ENCODE measurements at regions not wholly inside any gene's neighbourhood (a gene's known extent, or its start where the extent isn't known, plus 50 kb on each side); places are given as distances from the start of the nearest gene placed in this dataset.

DNA sequence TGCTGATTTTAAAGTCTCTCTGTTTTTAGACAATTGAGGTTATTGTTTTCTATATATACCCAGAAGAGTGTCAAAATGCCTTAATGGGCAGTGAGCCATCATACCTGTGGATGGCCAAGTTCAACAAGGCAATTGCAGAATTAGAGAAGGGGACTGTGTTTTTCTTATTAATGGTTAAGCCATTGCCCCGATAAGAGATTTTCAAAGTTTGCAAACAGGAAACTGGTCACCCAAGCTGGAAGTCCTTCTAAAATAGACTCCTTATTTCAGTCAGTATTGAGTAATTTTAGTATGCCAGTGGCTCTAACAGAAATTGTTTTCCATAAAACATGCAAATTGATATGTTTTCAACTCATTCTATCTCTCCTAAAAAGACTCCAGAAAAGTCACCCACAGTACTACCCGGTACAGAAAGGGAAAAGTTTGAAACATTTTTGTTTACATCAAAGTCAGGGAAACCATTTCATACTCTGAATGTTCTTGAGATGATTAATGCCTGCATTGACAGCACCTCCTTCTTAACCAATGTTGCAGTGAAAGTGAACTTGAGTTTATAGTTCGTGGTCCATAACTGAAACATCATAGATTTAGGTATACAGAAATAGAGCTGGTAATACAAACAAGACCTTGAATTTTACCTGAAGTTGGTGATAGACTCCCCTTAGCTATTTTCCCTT, 191.1 kb downstream of the TMX1 start:
- no peak for DNase-seq (ENCODE audit: missing footprints)
- ATAC-seq, result no peak
- intact Hi-C loops (cut with DNase I), result no loop called here

DNA sequence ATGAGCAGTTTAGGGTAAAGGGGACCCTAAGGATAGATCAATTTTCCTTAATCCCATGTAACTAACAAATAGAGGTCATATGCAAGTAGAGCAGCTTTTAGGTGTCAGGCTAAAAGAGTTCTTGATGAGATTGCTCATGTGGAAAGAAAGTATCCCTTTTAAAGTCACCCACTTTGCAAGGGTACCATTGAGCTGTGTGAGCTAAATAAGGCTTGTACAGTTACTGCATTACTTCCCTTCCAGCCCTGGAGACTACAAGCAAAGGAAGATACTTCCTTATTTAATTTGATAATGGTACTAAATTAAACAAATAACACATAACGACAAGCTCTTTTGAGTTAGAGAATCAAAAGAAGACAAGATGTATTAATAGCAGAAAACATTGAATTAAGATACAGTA, 191.7 kb downstream of the TMX1 start:
- DNase-seq (ENCODE audit: missing footprints) (no peak), ATAC-seq (no peak)
- intact Hi-C loops (cut with DNase I), result no loop called here

DNA sequence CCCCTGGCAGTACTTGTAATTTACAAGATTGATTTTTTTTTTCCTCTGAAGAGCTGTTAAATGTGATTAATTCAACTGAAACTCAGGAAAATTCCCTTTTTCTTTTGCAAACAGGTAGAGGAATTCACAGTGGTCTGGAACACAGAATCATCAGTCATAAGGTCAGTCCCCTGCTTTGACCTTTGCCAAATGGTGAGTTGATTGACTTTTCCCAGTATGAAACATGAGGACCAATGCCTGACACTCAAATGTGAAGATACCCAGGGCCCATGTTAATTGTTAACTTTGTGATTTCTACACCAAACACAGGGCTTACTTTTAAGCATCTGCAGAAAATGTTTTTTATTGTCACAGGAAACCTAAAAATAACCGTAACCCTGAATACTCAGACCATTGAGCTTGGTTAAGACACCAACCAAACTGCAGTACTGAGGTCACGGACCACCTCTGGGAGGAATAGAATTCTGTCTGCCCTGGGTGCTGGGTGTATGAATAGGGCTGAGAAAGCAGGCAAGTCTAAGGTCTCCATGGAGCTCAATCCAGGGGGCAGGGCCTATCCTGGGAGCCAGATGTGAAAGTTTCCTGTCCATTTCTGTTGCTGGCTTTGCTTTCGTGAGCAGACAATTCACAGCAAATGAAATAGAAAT, 192.4 kb downstream of the TMX1 start:
- ATAC-seq, result no peak
- intact Hi-C loops (cut with DNase I), result no loop called here
- DNase-seq (ENCODE audit: missing footprints), result no peak

DNA sequence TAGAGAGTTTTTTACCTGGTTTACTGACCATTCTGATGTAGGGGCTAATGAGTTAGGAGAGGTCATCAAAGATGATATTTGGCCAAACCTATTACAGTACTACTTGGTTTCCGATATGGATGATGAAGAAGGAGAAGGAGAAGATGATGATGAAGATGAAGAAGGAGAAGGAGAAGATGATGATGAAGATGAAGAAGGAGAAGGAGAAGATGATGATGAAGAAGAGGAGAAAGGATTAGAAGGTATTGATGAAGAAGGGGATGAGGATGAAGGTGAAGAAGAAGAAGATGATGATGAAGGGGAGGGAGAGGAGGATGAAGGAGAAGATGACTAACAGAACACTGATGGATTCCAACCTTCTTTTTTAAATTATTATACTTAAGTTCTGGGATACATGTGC, 196.6 kb downstream of the TMX1 start:
- intact Hi-C loops (cut with DNase I), result no loop called here
- DNase-seq (ENCODE audit: missing footprints), result no peak
- no peak for ATAC-seq

DNA sequence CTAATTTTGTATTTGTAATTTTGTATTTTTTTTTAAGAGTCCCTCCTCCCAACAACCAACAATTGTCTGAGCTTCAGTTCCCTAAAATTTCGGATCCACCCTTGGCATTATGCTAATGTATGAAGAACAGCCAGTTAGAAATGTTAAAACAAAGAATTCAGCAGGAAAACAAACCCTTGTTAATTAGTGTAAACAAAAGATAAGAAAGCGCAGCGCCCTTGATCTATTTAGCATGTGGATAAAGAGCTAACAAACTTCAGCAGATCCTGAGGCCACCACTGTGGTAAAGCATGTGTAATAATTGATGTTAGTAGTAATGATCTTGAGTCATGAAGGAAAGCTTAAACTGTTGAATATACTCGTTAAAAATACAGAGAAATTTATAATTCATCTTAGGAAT, 199.8 kb downstream of the TMX1 start:
- DNase-seq (ENCODE audit: missing footprints), result no peak
- no peak for ATAC-seq
- intact Hi-C loops (cut with DNase I), result no loop called here

DNA sequence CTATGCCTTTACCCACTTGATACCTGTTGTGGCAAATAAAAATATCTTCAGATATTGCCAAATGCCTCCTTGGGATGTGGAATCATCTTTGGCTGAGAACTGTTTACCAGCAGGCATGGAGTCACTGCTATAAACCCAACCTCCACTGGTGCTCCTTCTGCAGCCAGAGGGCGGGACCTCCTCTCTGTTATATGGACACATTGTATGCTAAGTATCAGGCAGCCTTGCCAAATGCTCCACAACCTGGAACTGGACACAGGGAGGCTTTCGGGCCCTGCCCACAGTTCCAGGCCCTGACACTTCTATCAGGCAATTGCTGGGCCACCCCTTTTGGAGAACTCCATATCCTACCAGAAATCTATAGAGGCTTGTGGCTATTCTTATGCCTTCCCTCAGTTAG, 201.0 kb downstream of the TMX1 start:
- ATAC-seq, result no peak
- intact Hi-C loops (cut with DNase I), result no loop called here
- no peak for DNase-seq (ENCODE audit: missing footprints)

DNA sequence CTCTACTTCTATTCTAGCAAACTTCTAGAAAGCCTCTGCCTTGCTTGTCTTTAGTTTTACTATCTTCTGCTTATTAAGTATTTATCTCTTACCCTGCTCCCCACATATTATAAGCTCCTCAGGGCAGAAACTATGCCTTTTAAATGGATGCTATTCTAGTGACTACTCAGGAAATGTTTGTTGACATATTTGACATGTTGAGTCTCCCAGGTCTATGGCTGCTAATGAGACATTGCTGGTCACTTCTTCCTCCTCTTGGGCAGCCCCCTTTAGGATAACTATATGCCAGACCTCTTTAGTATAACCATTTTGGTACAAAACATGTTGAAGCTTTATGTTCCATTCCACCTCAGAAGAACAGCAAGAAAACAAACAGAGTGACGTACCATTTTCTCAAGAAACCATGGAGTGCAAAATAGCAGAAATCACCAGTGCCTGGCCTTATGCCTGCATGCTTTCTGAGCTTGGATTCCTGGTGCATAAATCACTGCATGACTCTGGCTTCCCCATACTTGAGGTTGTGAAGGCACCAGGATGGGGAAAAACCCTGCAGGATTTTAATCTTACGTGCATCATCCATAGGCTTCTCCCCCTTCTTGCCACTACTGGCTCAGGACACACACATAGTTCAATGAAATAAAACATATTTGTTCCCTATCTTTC, 202.6 kb downstream of the TMX1 start:
- intact Hi-C loops (cut with DNase I), result no loop called here
- ATAC-seq (no peak), DNase-seq (ENCODE audit: missing footprints) (no peak)

DNA sequence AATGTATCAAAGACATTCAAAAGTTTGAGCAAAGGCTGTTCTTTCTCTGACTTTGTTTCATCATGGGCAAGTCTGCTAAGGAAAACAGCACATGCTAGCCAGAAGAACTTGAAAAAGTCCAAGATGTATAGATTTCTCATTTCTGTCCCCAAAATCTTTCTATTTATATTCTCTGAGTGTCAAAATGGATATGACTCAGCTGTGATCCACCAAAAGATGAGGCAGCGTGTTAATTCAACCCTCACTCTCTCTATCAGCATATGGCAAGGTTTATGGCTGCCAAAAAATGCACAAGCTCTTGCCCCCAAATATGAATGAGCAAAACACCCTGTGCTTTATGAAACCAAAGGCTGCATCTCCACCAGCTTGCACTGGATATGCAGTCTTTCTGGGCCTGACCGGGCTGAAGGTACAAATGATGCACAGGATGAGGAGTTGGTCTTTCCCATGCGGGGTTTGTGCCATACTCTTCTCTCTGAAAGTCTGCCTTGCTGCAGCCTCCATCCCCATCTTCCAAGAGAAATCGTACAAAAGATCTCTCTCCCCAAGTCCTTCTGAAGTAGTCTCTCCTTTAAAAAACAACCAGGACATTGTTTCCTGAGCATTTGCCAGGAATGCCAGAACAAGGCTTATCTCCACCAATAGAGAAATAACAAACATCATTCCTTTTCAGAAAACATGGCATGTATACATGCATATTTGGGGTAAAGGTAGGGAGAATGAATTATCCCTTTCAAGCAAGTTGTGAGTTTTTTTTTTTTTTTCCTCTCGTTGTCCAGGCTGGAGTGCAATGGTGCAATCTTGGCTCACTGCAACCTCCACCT, 203.4 kb downstream of the TMX1 start:
- no peak for DNase-seq (ENCODE audit: missing footprints)
- ATAC-seq, result no peak
- intact Hi-C loops (cut with DNase I), result no loop called here

DNA sequence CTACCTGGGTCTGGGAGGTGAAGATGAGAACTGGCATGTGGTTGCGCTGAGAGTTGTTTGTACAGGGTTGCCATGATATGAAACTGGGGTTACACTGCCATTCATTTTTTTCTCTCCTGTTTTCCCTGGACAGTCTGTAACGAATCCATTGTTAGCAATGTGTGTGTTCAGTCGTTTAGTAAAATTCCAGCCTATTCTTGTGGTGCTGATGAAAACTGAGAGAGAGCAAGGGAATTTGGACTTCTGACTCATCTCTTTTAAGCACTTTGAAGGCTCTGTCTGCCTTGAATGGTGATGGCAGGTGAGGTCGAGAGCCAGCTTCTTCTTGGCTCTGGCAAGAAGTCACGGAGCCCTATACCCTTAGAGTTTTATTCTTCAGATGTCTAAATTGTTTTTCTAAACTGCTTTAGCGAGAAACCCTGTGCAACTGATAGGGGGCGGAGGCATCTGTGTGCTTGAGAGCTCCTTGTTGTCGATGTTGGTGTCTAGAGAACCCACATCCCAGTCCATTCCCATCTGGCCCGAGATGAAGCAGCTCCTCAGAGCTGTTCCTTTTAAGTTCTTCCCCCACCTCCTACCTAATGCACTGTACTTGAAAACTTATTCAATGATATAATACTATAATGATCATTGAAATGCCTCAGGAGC, 204.4 kb downstream of the TMX1 start:
- intact Hi-C loops (cut with DNase I), result no loop called here
- DNase-seq (ENCODE audit: missing footprints) (no peak), ATAC-seq (no peak)

DNA sequence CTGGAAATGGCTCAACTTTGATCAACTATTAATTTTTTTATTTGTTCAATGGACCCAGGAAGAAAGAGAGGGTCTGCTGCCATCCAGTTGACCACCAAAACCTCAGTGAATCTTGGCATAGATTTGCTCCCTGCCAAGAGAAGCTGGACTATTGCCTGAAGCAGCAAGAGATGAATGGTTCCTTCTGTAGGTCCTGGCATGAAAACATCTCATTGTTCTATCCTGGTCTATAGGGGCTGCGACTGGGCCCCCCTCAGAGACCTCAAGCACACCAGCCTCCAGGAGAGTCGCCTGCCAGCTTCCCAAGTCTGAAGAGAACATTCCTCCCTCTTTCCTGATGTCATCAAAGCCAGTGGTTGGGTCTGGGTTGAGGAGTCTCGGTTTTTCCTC, 204.9 kb downstream of the TMX1 start:
- intact Hi-C loops (cut with DNase I), result no loop called here

DNA sequence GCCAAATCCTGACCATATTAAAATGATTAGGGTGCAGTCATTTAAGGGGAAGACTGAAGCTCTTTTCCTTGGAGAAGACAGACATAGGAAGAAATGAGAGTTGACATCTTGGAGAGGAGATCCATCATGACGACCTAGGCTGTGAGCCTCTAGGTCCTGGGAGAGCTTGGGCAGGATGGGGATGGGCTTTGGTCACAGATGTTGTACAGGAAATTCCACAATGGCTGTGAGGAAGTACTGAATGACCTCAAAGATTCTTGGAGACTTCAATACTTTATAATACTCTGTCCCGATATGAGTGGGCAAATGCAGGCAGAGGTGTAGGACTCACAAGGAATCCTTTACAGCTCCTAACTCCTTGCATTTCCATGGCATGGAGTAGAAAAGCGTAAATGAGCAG, 204.9 kb upstream of the FRMD6 start:
- intact Hi-C loops (cut with DNase I), result no loop called here
- DNase-seq (ENCODE audit: missing footprints) (no peak), ATAC-seq (no peak)

More for the DNA sequence above, 204.9 kb downstream of the TMX1 start:
- ATAC-seq (no peak), DNase-seq (ENCODE audit: missing footprints) (no peak)

DNA sequence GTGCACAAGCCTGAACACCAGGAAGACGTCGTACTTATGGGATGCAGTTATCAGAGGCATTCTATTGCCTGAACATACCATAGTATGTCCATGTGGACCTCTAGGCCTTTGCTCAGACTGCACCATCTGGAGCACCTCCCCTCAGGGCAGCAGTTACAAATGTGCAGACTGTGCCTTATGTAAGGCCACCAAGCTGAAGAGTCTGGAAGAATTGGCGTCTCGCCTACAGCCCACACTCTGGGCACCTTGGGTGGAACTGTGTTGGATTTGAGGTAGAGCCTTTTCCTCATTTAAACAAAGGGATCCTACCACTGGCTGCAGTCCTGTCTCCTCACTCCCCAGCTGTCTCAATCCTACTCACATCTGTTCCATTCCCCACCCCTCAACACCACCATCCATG, 204.3 kb upstream of the FRMD6 start:
- intact Hi-C loops (cut with DNase I), result no loop called here
- ATAC-seq, result no peak

DNA sequence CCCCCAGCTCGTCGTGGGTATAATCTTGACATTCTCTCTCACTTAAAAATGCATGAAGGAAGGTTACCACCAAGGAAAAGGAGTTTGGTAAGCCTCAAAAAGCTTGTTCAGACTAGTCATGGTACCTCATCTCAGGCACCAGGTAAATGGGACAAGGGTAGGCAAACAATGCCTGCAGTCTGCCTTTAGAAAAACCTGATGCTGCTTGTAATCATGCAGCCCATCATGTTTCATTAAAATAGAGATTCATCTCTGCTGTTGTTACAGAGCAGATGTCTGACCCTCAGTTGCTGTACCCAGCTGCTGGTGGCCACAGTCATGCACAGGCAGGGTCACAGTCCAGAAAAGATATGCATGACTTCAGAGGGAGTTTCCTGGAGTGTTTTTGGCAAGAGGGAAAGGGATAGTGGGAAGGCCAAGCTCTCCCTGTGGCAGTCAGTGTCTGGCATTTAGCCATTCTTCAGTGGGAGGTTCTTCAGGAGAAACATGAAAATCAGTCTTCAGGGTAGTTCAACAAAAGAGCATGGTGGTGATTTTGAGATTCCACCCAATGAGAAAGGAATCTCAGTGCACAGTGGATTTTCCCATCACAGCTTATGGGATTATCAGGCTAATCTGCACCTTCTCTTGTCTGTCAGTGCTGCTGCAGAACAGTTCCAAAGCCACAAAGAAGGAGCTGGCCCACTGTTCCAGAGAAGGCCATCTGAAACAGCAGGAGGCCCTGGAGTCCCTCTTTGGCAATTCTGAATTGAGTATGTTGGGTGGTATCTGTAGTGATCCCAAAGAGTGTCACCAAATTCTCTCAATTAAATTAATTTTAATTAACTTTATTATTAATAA, 202.7 kb upstream of the FRMD6 start:
- intact Hi-C loops (cut with DNase I), result no loop called here
- ATAC-seq (peak; percentile 94), DNase-seq (ENCODE audit: missing footprints) (no peak)

More for the DNA sequence above, 204.3 kb upstream of the FRMD6 start:
- DNase-seq (ENCODE audit: missing footprints), result no peak

DNA sequence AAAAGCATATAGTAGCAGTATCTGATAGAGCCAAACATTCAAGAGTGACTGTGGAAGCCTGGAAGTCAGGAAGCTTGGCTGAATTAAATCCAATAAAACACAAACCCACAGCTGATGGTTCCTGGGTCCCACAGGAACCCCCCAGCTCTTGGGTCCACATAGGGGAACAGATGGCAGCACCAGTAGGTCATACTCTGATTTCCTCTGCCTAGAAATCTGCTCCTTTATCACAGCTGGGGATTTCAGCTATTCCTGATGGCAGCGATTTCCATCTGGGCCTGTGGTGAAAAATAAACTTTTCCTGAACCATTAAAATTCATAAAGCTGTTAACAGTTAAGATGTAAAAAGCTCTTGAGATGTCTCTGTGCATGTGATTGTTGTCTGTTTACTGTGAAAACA, 202.0 kb upstream of the FRMD6 start:
- no peak for ATAC-seq
- intact Hi-C loops (cut with DNase I), result no loop called here
- no peak for DNase-seq (ENCODE audit: missing footprints)

DNA sequence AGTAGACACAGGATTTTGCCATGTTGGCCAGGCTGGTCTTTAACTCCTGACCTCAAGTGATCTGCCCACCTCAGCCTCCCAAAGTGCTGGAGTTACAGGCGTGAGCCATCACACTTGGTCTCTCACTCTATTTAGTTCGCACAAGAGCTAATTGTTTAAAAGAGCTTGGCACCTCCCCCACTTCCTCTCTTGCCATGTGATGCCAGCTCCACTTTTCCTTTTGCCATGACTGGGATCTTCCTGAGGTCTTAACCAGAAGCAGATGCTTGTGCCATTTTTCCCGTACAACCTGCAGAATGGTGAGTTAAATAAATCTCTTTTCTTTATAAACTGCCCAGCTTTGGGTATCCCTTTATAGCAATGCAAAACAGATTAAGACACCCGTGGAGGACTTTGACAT, 200.1 kb upstream of the FRMD6 start:
- ATAC-seq (no peak), DNase-seq (ENCODE audit: missing footprints) (no peak)
- intact Hi-C loops (cut with DNase I), result no loop called here

DNA sequence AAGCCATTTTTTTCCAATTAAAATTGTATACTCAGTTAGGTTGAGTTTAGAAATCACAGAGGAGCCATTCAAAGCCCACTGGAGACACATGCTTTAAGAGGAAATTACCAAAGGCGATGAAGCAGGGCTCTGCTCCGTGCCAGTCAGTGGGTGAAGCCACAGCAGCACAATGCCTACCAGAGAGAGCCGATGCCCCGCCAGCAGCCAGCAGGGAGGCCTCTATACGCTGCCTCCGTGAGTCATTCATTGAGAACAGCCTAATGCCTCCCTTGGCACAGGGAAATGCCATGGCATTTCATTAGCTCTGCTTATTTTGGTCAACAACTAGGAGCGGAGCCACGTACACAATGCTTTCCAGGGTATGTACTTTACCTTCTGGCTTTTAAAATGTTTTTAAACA, 197.8 kb upstream of the FRMD6 start:
- DNase-seq (ENCODE audit: missing footprints), result no peak
- ATAC-seq, result no peak
- intact Hi-C loops (cut with DNase I), result no loop called here

DNA sequence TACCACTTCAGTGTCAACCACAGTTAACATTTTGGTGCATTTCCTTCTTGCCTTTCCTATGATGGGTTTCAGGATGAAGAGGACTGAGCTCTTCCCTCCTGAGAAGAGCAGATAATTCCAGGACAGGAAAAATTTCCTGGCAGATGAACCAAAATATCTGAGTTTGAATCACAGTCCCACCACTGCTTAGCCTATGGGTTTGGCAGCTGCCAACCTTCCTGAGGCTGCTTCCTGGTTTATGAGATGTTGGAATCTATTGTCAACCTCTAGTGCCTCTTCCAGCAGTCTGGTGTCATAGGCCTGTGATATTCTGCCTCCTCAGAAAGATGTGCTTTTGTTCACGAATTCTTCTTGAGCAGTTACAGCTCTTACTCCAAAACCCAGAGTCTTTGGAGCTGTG, 197.4 kb upstream of the FRMD6 start:
- ATAC-seq, result no peak
- intact Hi-C loops (cut with DNase I), result no loop called here
- DNase-seq (ENCODE audit: missing footprints), result no peak

DNA sequence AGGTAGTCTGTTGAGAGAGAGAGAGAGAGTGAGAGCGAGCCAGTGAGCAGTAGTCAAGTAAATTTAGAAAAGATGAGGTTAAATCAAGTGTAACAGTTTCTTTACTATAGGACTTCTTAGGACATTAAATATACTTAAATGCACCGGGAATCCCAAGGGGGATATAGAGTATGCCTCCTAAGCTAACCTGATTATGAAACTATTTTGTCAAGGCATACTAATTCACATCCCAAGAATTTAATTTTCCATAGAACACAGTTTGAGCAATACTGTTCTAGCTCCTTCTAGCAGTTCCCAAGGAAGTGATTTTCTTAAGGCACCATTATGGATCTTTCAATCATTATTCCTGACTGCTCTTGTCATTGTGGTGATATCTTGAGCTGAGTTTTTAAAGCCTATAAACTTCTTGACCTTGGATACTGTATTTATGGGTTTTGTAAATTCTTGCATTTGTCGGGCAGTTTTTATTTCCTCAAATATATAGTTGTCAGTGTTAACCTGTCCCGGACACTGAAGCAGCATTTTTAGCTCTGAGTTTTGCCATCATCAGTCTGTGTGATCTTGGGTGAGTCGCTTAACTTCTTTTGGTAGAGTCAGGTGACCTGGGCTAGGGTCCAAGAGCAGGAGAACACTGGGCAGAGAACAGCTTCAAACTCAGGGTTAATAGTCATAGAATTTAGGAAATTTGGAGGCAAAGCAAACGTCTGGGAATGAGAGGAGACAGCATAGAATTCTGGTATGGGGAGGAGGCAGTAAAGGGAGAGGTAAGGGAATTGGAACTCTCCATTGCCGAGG, 196.5 kb upstream of the FRMD6 start:
- DNase-seq (ENCODE audit: missing footprints), result no peak

More for the DNA sequence above, 196.5 kb upstream of the FRMD6 start:
- no peak for ATAC-seq
- intact Hi-C loops (cut with DNase I), result no loop called here
